Myocyte (in vitro differentiated cells): ENCODE measurements at regions not wholly inside any gene's neighbourhood (a gene's known extent, or its start where the extent isn't known, plus 50 kb on each side); places are given as distances from the start of the nearest gene placed in this dataset.

Source experiments
- DNase-seq: peaks from one replicate; pipeline ENCODE4 v3.0.0-alpha.2; 2012; ENCODE audit warnings: low read depth

DNA sequence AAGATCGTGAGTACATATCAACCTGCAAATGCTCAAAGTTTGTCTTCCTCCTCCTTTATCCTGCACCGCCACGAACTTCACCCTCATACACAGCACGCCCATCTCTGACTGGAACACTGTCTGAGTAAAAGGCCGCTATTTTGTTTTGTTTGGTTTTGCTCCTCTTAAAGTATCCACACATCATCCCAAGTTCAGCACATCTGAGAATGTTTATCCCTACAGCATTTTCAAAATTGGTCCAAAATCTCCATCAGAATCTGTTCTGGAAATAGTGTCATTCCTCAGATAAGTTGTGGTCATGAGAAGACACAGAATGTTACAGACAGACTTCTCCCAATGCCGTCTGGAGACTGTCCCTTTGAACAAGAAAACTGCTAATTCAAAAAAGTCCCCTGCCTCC lies 251.6 kb upstream of the ARID1B start:
- DNase-seq: no peak

DNA sequence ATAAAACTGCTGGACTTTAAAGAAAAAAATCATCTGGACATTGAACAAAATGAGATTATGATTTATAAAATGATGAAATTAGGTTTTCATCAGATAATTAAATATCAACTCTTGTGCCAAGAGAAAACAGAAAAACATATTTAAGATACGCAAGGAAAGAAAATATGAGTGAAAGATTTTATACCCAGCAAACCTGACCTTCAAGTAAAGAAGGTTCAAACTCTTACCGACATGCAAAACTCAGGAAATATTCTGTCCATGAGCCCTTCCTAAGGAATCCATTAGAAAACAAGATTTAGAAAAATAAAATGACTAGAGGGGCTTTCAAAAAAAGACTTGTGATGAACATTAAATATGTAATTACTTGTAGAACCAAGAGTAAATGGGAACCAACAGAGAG lies 257.2 kb upstream of the ARID1B start:
- no peak for DNase-seq

DNA sequence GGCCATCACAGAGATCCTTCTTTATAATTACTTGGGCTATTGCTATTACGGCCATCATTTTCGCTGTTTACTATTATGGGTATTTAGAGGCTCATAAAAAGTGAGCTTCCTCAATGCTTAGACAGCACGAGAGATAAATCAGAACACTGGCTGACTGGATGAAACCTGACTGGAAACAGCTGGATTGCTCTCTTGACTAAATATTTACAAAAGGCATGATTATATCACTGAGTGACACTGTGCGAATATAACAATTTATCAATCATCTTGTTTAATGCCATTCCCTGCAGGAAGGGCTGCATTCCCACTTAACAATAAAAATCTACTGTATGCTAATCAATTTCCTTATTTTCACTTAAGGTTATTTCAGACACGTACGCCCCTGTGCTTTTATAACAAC lies 260.1 kb upstream of the ARID1B start:
- no peak for DNase-seq

DNA sequence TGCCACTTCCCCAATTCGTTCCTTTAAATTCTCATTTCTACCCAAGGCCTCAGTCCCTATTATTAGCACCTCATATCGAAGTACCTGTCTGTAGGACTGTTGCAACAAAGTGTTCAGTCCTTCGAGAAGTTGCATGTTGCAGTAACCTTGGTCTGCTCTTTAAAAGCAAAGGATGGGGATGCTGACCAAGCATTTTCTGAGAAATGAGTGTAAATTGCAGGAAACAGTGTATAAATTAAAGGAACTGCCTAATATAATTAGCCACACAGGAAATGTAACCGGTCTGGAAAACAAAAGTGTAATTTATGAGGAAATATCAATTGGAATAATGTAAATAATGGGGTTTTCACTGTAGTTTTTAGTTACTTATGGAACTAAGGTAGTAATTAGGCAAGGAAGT lies 261.9 kb upstream of the ARID1B start:
- no peak for DNase-seq

DNA sequence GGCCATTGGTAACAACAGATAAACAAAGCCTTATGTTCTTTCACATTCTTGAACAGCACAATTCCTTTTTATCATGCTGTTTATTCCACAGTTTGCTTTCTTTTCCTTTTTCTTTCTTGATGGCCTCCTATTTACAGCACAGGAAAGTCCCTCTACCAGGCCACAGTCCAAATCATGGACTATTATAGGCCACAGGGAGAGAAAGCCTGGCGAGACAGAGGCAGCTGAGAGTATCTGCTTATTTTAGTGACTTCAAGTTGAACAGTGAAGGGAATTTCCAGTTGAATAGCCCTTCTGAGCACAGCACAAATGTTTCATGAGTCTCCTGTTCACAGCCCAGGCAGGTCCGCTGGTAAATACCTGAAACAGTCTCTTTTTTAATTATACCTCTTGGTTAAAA lies 263.7 kb upstream of the ARID1B start:
- DNase-seq: no peak

DNA sequence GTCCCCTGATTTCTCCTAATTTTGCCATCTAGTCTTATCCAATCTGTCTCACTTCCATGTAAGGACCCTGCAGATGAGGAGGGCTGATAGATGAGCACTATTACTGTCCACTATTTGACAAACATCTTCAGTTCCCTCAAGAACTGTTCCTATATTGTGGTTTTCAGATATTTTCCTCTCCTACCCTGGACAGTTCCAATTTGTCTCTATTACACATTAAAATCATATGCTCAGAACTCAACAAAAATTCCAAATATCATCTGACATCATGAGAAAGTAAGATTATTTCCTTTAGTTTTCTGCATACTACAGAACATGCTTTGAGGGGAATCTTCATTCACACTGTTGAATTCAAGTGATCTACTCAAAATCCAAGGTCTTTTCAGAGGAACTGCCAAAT lies 265.6 kb upstream of the ARID1B start:
- no peak for DNase-seq

DNA sequence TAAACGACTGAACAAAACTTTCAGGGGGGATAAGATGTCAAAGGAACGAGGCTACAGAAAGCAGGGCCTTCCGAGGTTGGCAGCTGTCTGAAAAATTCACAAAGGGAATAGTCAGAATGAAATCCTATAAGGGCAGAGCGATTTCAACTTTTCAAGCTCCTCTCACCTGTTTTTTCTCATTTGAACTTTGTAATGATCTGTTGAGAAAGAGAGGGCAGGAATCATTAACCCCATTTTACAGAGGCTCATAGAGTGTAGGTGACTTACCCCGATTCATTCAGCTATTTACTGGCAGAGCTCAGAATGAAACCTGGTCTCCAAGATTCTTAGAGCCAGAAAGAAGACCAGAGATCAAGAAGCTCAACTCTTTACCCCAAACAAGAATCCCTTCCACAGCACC lies 266.1 kb upstream of the ARID1B start:
- DNase-seq: no peak

DNA sequence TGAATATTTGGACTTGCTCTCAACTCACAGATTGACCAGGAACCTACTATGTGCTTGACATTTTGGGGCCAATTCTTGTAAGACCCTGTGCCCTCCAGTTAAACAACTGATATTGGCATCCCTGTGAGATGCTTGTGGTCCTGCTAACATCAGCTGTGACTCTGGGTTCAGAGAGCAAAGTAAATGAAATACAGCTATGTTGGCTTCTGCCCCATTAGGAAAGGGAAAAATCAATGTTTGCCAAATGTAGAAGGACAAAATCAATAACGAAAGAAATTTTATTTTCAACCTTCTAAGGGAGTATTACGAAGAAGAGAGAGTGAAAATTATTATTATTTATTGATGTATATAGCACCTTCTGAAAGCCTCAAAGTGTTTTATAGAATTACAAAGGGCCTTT lies 266.9 kb upstream of the ARID1B start:
- no peak for DNase-seq

DNA sequence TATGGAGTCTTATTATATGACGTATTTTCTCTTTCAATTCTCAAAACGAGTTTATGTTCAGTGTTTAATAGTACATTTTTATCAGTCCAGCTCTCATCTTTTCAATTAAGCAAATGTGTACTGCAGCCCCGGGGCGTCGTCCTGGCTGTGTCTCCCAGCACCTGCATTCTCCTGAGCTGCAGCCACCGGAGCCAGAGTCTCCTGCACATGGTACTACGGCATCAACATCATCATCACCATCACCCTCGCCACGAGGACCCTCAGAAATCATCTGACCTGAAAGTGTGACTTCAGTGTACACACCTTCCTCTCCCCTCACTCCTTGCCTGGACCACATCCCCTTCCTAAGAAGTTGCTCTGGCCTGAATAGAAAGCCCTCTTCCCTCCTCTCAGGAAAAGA lies 267.7 kb upstream of the ARID1B start:
- DNase-seq: no peak

DNA sequence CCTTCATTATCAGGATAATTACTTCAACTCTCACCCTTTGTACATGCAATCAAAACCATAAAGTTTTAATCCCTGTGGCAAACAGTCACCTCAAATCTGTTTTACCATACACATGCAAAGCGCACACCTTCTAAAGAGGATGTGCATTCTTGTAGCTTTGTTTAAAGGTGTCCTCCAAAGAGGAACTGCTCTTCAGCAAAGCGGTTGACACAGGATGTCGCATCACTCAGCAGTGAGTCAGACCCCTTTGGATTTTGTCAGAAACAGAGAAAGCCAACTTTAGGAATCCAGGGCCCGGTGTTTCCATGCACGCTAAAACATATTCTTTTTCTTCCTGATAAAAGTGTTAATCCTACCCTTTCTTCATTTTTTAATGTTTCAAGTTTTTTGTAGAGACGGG lies 268.3 kb upstream of the ARID1B start:
- DNase-seq: no peak

DNA sequence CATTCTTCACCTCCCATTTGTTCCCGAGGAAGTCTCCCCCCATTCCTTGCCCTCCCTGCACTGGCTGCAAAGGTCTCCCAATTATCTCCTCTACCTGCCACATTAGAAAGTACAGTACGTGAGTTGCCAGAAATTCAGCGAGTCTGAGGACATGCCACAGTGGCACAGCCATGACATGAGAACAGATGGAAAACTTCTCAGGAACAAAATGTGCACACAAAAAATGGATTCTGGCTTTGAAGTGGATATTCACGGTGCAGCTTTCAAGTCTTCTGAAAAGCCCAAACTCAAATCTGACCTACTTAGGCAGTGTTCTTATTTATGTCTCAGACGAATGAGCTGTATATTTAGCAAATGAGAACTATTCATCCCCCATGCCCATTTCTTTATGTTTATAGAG lies 269.1 kb upstream of the ARID1B start:
- no peak for DNase-seq

DNA sequence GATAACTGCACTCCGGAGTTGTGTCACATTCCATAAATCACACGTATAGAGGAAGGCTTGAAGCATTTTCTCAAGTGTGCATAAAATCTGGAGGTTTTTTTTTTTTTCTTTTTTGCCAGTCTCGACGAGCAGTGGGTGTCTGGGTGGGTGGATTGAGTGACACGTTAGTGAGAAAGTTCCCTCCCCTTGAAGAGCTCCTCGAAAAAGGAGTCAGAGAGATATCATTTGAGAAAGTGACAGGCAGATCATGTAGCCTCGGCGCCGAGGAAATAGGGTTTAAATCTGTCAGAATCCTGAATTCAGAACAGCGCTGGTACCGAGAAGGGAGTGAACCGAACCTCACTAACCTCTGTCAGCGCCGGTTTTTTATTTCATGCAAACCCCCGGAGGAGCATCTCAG lies 269.5 kb upstream of the ARID1B start:
- DNase-seq: no peak

DNA sequence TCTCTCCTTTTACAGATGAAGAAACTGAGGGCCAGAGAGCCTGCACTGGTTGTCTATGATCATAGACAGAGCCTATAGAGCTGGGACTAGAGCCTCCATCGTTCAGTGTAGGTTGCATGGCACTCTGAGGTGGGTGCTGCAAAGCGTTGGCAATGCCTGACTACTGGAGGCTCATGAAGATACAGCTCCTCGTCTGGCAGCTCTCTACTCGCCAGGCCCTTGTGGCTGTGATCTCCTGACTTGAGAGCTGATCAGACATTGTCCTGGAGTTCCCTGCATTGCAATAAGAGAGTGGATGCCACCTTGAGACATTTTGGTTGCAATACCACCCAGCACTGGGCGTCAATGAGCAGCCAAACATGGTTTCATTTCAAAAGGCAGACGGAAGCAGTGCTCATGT lies 270.1 kb upstream of the ARID1B start:
- DNase-seq: no peak

DNA sequence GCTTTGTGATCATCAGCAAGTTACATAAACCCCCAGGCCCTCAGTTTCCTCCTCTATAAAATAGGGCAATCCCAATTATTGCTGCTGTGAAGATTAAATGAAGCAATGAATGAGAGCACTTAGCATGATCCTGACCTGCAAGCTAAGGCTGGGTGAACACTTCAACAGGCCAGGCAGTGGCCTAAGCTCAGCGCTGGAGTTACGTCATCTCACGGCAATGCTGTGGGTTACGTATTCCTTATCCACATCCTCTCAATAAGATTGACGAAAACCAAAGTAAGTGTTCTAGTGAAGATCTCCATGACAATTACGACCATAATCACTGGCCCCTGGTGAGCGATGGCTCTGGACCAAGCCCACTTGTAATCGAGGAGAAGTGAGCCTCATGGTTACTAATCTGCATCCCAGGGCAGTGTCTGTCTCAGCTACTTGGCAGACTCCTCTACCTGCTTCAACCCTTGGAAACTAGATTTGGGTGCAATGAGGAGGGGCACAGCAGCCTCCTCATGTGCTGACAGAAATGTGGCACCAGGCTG lies 274.1 kb upstream of the ARID1B start:
- no peak for DNase-seq

DNA sequence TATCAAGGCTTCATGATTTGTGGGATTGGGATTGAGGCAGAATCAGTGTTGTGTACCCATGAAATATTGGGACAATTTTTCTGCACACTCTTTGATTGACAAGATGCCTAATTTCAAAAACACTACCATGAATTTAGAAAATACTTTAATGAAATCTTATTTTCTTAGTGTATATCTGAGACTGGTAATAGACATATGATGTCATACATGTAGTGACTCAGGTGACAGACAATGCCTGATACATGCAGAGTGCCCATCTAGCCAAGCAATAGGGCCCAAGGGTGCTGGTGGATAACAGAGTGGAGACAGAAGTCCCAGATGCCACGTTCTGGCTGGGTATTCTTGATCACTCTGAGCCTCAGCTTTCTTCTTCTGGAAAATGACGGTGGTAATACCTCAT lies 279.6 kb upstream of the ARID1B start:
- DNase-seq: no peak

DNA sequence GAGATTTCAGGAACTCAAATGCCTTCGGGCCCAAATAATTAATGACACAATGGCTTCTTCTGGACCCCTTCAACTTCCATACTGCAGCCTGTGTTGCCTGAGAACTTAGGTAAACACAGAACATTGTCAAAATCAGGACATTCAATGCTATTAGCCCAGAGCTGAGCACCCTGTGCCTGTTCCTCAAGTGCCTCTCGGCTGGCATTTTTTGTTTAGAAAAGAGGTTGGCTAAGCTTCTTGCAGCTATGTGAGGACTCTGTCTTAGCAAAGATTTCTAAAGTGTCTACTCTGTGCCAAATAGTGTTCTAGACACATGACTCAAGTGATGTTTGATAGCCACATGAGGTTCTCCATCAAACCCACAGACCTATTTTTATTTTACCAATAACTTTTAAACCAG lies 289.3 kb upstream of the ARID1B start:
- no peak for DNase-seq

DNA sequence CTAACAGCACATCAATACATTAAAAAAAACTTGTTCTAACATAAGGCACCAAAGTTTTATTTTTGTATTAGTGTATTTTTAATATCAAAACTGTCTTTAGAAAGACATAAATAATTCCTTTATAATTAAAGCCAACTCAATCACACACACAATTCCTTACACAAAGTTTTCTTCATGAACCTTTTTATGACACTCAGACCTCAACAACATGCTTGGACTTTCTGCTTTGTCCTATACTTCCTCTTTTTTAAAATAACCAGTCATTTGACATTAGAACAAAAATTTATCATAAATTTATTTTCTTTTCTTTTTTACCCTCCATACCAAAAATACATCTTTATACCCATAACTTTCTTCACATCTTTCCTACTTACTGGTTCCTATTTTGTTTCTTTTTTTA lies 292.0 kb upstream of the ARID1B start:
- DNase-seq: no peak

DNA sequence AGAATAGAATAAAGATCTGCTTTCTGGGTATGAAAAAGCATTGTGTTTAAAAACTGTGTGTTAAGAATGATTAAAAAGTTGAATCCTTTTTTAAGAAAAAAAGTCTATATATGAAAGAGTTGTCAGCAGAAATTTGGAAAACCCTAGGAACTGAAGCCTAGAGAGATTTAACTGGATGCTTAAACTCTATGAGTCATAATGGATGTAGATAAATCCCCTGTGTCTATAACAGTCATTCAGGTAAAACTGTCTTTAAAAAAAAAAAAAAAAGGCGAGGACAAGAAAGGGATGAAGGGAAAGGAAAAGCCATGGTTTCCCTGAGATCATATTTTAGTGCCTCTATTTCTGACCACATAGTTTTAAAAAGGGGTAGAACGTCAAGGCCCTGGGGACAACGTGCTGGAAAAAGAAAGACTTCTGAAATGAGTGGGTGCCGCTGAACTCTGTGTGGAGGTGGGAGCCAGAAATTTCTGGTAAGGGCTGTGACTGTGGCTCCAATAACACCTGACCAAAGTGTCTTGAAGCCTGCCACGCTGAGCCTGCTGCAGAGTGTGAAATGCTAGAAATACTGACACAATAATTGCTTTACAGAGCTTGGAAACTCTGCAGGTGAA lies 302.6 kb upstream of the ARID1B start:
- DNase-seq: no peak

DNA sequence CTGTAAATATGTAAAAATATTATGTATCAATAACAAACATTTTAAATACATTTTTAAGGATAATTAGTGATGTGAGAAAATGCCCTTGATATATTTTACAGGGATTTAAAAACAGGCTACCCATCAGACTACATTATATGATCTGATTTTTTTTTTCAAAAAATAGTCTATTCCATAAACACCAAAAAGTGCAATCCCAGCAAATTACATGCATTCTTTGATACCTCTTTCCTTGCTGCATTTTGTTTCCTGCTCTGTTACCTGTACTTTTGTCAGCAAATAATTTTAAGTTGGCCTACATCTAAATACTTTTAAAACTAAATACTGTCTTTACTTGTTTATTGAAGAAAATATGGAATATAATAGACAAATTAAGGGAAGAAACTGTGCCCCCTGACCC lies 306.2 kb upstream of the ARID1B start:
- no peak for DNase-seq

DNA sequence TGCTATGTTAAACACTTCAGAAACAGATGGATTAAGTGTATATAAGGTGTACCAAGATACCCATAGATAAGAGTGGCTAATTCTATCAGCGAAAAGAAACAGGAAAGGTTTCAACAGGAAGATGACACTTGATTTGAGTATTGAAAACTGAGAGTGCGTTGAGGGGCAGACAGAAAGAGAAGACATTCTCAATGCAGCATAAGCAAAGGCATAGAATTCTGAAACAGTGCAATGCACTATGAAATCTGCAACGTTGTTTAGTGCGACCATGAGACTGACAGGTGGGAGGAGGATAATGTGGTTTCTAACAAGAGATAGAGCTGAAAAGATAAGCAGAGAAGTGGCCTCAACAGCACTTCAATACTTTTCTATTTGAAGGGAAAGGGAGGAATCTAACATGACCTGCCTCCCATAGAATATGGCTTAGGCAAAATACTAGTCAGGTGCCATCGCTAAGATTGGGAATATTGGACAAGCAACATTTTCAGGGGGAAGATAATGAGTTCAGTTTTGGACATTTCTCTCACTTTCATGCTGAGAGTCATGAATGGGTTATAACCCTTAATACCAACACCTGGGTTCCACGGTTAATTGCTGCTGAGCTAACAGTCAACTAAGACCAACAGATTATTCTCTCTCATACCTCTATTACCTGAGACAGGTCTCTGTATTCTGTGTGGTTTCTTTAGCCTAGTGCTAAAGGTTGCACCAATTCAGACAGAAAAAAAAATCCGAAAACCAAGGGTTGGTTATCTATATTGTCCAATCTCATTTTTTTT lies 312.9 kb upstream of the ARID1B start:
- no peak for DNase-seq

DNA sequence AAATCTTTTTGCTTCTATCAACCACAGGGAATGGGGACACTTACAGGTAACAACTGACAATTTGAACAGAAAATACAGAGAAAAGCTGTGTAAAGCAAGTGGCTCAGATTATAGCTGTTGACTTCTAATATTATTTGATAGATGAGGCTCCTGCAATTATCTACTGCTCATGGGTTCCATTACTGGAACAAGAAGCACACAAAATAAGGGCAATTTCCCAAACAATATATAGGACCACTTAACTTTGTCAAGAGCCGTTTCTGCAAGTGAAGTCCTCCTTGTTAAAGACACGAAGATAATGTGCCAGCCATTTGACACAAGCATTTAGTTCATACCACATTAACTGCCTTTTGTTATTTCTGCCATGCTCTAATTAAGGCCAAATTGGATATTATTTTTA lies 315.5 kb upstream of the ARID1B start:
- DNase-seq: no peak

DNA sequence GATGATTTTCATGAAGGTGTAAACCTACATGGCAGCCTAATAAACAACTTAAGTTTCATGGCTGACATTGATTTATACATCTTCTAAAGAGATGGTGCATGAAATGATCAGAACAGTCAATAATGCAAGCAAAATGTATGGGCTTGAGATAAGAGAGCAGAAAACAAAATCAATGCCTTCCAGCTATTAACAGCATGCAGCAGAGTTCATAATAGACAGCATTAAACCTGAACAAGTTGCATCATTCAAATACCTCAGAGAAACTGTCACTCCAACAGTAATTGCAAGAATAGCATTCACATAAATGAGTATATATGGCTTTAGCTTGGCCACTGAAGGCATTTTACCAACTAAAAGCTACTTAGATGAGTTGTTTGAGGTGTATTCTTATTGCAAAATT lies 319.6 kb upstream of the ARID1B start:
- DNase-seq: no peak

DNA sequence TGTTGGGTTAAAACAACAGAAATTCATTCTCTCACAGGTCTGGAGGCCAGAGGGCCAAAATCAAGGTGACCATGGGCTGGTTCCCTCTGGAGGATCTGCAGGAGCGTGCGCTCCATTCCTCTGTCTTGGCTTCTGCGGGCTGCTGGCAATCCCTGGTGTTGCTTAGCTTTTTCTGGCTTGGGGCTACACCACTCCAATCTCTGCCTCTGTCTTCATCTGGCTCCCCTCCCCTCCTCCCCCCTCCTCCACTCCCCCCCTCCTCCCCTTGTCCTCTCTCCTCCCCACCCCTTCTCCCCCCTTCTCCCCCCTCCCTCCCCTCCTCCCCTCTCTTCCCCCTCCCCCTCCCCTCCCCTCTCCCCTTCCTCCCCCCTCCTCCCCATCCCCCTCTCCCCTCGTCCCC lies 321.3 kb upstream of the ARID1B start:
- DNase-seq: no peak
